ENCODE measurements at regions not wholly inside any gene's neighbourhood (a gene's known extent, or its start where the extent isn't known, plus 50 kb on each side); places are given as distances from the start of the nearest gene placed in this dataset.

DNA sequence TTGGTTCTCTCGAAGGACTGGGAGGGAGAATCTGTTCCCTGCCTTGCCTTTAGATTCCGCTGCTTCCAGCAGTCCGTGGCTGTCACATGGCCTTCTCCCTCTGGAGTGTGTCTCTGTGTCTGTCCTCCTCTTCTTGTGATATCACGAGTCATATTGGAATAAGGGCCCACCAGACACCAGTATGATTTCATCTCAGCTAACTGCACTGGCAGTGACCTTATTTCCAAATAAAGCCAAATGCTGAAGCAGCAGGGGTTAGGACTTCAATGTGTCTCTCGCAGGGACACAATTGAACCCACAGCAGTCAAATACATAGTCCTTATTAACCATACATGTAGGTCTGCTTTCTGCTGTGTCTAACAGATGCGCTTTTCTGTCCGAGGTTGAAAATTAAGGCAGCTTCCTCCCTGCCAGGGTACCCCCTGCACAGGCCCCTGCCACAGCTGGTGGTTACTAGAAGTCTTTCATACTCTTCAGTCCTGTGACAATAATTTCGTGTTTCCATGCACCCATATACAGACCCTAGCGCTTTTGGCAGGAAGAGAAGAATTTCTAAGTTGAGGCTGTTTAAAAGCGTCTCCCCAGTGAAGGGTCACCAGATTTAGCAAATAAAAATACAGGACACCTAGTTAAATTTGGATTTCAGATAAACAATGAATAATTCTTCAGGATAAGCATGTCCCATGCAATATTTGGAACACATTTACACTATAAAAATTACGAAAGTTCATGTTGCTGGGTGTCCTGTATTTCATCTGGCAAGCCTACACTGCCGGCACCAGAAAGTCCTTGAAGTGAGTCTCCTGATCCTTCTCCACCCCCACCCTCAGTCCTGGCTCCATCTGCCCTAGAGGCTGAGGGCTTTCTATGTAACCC is 182.1 kb downstream of the ETS2 start:
- TF ChIP-seq RAD21 (IDR thresholded peaks at IDR 0.05) (peak in 1 of 2 donors; percentile 22), YY1 (IDR thresholded peaks at IDR 0.05) (no peak), TAF1 (conservative IDR thresholded peaks at IDR 0.05) (no peak), EGR1 (IDR thresholded peaks at IDR 0.05; ENCODE audit: low read depth in 2 of 2) (no peak), FOXA1 (IDR thresholded peaks at IDR 0.05) (no peak)
- TF ChIP-seq, protein P1, sequence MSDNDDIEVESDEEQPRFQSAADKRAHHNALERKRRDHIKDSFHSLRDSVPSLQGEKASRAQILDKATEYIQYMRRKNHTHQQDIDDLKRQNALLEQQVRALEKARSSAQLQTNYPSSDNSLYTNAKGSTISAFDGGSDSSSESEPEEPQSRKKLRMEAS (IDR thresholded peaks at IDR 0.05): no peak
- TF ChIP-seq, protein P2, sequence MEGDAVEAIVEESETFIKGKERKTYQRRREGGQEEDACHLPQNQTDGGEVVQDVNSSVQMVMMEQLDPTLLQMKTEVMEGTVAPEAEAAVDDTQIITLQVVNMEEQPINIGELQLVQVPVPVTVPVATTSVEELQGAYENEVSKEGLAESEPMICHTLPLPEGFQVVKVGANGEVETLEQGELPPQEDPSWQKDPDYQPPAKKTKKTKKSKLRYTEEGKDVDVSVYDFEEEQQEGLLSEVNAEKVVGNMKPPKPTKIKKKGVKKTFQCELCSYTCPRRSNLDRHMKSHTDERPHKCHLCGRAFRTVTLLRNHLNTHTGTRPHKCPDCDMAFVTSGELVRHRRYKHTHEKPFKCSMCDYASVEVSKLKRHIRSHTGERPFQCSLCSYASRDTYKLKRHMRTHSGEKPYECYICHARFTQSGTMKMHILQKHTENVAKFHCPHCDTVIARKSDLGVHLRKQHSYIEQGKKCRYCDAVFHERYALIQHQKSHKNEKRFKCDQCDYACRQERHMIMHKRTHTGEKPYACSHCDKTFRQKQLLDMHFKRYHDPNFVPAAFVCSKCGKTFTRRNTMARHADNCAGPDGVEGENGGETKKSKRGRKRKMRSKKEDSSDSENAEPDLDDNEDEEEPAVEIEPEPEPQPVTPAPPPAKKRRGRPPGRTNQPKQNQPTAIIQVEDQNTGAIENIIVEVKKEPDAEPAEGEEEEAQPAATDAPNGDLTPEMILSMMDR (IDR thresholded peaks at IDR 0.05; ENCODE audit: low read depth, low read length, missing input control): no peak
- TF ChIP-seq, protein P3, sequence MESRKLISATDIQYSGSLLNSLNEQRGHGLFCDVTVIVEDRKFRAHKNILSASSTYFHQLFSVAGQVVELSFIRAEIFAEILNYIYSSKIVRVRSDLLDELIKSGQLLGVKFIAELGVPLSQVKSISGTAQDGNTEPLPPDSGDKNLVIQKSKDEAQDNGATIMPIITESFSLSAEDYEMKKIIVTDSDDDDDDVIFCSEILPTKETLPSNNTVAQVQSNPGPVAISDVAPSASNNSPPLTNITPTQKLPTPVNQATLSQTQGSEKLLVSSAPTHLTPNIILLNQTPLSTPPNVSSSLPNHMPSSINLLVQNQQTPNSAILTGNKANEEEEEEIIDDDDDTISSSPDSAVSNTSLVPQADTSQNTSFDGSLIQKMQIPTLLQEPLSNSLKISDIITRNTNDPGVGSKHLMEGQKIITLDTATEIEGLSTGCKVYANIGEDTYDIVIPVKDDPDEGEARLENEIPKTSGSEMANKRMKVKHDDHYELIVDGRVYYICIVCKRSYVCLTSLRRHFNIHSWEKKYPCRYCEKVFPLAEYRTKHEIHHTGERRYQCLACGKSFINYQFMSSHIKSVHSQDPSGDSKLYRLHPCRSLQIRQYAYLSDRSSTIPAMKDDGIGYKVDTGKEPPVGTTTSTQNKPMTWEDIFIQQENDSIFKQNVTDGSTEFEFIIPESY (IDR thresholded peaks at IDR 0.05): no peak
